GM21367 (cell line): ENCODE measurements at regions not wholly inside any gene's neighbourhood (a gene's known extent, or its start where the extent isn't known, plus 50 kb on each side); places are given as distances from the start of the nearest gene placed in this dataset.

ENCODE experiments used
- ATAC-seq: cut with Tn5 transposase; IDR thresholded peaks from one replicate; pipeline ENCODE4 v1.9.1; 2021; ENCODE audit not compliant: unreplicated experiment

DNA sequence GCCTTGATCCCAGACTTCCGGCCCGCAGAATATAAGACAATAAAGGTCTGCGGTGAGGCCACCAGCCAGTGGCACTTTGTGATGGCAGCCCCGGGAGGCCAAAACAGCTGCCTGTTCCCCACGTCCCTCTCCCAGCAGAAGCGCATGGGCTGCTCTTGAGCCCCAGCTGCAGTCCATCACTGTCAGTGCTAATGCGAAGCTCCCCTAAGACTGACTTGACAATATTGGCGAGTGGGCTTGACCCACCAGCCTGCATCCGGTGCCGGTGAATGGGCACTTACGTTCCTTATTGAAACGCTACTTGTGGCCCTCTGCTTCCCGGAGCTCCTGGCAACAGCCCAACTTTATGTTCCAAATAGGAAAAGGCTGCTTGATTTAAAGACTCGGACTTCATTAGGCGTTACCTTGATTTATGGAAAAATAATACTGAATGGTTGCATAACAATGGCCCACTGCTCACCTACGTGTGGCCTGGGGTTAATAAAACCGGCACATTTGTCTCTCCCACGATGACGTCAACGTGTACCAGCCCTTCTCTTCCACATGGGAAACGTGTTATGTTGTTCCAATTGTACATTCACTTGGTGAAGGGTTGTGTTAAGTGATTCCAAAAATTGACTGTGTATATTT lies 93.4 kb upstream of the SEPTIN5 start:
- ATAC-seq = no peak

DNA sequence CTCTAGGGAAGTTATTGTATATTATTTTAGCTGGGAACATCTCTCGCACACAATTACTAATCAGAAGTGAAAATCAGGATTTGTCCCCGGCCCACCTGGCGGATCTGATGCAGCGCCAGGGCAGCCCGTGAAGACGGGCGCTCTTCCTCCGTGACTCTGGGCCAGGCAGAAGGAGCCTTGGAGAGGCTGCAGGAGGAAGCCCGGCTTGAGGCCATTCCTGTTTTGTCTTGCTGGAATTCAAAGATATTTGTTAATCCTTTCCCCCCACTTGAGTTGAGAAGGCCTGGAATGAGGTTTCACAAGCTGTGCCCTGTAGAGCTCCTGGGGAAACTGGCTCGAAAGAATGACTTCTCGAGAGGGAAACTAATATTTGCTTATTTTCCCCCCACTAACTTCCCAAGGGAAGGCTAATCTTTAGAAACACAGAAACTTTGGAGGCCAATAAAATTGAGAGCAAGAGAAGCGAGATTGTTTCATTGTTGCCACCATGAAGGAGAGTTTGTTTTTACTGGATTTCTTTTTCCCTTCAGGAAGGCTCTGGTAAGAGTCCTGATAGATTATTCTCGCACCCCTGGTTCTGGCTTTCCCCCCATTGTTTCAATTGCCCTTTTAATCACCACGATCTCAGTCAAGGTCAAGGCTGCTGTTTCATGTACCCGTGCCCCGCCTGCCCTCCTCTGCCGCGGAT lies 92.8 kb upstream of the SEPTIN5 start:
- no peak for ATAC-seq

DNA sequence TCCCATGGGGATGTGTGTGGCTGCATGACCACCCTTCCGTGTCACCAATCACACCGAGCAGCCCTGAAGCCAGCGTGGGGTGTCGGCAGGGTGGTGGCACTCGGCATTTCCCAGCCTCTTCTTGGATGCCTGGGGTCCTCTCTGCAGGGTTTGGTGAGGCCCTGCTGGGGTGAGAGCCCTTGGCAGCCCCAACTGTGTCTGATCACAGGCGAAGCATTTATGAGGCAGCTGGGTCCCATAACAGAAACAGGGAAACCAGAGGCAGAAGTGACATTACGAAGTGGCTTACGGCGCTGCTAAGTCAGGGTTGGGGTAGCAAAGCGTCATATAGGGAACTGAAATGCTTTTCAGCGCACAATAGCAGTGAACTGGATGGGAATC lies 92.3 kb upstream of the SEPTIN5 start:
- ATAC-seq = no peak

DNA sequence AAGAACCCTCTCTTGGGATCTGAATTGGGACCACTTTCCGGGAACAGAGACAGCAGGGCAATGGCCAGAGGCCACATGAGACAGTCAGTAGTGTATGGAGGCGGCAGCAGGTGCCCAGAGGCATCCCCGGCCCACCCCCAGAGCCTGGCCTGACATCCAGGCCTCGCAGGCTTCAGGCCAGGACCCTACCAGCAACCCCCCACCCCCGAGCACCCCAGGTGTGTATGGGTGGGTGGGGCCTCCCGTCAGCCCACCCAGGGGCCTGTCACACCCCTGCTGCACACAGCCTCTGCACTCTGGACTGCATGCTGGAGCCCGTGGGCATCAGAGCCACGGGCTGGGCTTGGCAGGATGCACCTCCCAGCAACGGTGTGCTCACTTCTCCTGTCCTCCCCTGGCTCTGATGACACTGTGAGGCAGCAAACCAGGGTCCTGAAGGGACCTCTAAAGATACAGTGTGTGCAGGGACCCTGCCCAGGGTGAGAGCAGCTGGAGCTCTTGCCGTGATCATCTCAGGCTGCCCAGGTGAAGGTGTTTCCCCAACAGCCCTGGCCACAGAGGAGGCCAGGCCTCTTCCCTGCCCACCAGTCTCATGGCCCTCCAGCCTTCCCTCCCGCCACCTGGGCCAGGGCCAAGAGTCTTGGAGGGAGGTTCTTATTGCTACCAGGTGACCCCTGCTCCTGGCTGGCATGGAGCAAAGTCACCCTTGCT lies 88.8 kb upstream of the SEPTIN5 start:
- ATAC-seq = no peak

DNA sequence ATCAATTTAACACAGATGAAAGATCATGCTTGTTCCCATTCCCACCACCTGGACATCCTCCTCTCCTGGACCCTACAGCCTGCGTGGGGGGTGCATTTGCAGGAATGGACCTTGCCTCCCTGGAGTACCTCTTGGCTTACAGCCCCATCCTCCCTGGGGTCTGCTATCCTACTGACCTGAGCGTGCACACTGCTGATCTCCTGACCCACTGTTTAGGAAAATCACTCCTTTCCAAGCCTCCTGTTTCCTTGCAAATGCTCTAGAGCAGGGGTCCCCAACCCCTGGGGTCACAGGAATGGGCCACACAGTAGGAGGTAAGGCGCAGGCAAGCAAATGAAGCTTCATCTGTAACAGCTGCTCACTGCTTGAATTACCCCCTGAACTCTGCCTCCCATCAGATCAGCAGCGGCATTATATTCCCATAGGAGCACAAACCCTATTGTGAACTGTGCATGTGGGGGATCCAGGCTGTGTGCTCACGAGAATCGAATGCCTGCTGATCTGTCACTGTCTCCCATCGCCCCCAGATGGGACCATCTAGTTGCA lies 88.2 kb upstream of the SEPTIN5 start:
- no peak for ATAC-seq

DNA sequence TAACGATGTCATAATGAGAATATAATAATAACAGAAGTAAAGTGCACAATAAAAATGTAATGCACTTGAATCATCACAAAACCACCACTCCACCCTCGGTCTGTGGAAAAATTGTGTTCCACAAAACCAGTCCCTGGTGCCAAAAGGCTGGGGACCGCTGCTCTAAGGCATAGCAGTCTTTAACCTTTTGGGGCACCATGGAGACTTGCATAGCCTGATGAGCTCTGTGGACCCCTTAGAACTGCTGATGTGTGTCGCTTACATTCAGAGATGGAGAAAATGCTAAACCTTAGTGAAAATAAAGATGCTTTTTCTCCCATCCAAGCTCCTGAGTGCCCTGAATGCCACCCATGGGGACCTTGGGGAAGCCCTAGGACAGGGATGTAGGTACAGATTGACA lies 87.6 kb upstream of the SEPTIN5 start:
- no peak for ATAC-seq

DNA sequence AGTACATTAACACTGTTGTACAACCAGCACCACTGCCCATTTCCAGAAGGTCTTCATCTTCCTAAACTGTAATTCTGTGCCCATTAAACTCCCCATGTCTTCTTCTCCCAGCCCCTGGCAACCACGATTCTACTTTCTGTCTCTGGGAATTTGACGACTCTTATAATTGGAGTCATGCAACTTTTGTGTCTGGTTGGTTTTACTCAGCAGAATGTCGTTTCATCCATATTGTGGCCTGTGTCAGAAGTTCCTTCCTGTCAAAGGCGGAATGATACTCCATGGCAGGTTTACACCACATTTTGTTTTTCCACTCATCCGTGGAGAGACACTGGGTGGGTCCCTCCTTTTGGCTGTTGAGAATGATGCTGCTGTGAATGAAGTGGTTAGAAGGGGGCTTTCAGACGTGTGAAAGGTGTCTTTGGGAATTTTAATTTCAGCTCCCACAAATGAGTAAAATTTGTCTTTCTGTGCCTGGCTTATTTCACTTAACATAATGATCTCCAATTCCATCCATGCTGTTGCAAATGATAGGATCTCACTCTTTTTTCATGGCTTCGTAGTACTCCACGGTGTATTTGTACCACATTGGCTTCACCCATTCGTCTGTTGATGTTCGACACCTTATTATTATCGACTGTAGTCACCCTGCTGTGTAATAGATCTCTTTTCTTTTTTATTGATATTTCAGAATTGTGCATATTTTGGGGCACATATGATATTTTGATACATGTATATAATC lies 86.1 kb upstream of the SEPTIN5 start:
- ATAC-seq = no peak

DNA sequence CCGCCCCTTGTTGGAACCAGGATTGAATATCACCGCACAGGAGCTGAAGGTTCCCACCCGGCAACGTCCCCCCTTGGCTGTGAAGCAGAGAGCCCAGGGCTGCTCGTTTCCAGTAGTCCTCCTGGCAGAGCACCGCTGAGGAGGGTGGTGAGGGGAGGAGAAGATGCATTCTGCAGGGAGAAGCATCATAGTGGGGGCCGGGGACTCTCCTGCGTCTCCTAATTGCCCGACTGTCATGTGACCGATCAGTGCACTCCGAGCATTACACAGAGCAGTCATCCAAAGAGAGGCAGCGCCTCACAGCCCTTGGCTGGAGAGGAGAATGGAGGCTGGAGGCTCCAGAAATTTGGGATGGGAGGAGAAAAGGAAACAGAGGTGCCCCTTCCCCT lies 85.0 kb upstream of the SEPTIN5 start:
- ATAC-seq = no peak

DNA sequence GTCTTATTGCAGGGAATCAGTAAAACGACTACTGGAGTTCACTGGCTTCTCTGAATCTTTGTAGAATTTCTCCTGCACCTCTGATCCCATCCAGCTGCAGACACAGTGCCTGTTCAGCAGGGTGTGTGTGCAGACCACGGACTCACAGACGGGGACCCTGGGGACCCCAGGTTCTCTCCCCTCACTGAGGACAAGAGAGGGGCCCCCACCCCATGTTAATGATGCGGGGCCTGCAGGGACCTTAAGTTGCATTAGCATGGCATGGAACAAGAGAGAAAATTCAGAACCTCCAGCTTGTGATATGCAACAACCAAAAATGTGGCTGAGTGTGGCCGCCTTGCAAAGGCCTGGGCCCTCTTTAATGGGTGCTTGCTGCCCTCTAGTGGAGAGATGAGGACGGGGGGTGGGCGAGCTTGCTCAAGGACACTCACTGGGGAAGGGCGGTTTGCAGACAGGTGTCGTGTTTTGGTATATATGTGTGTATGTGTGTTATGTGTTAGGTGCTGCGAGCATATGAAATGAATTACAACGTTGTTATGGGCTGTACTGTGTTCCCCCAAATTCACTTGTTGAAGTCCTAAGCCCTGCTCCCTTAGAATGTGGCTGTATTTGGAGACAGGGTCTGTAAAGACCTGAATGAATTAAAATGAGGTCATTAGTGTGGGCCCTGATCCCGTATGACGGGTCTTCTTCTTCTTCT lies 84.4 kb upstream of the SEPTIN5 start:
- no peak for ATAC-seq

DNA sequence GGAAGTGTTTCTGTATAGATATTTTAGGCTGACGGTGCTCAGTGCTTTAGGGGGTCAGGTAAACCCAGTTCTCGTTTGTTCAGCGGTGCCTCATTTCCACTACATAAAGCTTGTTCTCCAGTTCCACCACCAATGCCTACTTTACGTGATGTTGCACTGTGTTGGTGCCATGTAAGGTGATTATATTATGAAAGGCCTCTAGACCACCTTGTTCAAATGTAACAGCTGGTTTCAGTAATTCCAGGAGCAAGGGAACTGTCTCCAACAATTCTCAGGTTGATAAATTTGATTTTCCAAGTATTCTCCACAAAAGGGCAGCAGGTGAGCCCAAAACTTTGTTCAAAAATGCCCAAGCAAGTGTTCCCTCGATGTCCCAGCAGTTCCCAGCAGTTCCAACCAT lies 83.7 kb upstream of the SEPTIN5 start:
- no peak for ATAC-seq

DNA sequence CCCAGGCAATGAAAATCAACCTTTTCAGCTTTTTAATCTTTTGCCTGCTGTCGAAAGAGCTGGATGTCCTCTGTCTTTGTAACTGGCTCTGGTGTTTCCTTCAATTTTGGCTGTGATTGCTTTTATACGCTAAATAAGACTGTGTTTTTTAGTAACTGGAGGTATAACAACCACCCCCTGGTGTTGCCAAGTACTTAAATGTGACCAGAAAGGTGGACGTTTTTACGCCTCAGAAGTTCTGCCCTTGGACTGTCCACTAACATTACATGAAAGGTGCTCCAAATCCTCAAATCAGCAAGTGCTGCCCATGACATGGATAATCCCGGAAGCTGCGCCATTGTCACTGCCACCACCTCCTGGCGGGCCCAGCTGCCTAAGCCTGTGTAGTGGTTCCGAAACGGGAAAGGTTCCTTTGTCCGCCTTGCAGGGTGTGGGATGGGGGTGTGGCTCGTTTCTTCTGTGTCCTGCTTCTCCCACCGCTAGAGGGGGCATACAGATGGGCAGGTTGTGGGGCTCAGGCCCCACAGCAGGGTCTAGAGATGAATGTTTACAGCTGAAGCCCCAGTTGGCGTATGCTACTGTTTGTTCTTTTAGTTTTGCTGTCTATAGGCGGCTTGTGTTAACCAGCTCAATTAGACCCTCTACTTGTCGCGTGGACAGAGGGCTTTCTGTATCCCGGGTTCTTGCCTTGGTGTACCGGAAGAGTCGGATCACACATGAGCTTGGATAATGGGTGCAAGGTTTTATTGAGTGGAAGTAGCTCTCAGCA lies 82.2 kb upstream of the SEPTIN5 start:
- ATAC-seq = no peak

DNA sequence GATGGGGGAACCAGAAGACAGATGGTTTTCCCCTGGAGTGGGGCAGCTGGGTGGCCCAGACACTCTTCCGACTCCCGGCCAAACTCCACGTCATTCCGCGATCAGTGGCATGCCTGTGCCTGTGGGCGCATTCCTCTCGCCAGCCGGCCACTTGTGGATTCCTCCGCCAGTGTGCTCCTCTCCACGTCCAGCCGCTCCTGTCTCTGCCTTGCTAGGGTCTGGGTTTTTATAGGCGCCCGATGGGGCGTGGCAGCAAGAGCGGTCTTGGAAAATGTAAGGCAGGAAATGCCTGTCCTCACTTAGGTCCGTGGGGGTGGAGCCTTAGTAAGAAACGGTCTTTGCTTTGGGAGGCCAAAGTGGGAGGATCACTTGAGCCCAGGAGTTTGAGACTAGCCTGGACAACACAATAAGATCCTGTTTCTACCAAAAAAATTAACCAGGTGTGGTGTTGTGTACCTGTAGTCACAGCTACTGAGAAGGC lies 81.6 kb upstream of the SEPTIN5 start:
- ATAC-seq = no peak

DNA sequence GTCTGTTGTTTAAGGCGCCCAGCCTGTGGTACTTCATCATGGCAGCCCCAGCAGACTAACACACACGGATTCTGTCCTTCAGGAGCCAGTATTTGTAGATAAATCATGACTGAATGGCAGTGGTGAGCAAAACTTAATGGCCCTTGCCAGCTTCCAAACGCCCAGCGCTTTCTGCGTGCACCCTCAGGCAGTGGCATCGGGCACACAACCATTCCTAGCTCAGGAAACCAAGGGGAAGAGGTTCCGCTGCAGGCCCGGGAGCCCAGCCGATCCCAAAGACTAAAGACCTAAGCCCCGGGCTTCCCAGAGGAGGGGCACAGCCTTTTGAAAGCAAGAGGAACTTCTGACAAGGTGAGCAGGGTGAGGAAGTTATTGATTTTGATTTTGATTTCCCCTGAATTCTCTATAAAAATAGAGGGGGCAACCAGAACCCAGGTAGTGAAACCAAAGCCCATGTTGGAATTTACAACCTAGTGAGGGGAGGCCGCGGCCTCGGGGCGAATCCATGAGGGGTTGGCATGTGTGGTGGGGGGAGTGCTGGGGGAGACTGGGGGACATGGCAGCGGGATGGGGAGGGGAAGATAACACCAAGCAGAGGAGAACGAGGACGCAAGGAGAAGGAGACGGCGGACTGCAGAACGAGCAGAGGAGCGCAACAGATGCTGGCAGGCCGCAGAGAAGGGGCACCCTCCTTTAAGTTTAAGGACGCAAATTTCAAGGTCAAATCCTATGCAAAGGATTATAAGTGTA lies 79.9 kb upstream of the SEPTIN5 start:
- ATAC-seq = no peak

DNA sequence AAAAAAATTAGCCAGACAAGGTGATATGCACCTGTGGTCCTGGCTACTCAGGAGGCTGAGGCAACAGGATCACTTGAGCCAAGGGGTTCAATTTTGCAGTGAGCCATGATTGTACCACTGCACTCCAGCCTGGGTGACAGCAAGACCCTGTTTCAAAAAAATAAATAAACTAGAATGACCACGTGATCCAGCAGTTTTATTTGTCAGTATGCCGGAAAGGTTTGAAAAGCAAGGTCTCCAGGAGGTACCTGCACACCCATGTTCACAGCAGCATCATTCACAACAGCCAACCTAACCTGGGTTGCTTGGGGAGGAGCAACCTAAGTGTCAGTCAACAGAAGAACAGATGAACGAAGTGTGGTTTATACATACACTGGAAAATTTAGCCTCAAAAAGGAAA lies 78.7 kb upstream of the SEPTIN5 start:
- ATAC-seq = no peak

DNA sequence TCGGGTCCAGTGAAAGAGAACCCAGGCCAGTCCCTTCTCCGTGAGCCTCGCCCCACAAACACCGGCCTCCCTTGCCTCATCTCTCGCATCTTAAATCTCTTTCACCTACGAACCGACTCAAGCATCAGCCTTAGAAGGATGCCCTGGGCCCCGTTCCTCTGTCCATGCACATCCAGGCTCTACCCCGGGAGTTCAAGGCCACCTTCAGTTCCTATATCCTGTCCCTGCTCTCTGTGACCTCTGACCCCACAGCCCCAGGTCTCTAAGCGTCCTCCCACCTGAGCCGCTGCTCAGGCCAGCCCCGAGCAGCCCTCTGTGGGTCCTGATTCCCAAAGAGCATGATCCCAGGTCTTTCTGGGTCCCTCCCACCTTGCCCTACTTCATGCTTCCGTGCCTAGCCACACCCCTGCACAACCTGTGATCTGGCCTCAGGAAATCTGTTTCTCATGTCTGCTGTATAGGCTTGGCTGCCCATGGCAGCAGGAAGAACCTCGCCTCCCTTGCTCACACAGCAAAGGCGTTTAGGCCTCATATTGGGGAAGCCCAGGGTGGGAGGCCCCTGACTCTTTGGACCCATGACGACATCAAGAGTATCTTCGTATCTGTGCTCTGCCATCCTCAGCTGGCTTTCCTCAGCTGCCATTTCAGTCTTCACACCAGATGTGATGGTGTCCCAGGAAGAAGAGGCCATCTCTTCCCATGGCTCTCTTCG lies 77.5 kb upstream of the SEPTIN5 start:
- ATAC-seq = no peak

DNA sequence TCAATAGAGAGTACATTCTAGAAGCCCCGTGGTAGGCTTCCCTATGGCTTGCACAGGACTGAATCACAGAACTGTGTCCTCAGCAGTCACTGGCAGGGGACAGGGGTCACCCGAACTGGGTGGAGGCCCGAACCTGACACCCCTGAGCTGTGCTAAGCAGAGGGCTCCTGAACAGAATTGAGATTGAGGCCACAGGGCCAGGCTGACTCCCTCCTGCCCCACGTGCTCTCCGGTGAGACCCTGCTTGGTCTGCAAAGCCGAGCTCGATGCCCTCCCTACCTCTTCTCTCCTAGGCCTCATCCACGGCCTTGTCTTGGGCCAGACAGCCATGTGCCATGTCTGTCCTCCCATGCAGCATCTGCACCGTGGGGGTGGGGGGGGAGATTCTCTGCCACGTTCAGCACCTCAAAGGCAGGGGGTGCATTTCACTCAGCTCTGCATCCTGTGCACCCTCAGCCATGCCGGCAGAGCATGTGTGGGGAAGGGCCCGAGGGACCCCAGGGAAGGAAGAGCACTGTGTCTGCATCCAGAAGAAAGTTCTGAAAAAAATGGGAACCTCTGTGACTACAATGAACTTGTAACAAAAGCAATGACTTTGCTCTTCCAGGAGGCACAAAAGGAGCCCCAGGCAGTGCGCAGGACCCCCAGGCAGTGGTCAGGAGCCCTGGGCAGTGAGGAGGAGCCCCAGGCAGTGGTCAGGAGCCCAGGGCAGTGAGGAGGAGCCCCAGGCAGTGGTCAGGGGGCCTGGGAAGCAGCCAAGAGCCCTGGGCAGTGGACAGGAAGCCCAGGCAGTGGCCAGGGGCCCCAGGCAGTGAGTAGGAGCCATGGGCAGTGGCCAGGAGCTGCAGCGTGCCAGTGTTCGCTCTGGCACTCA lies 76.7 kb upstream of the SEPTIN5 start:
- no peak for ATAC-seq

DNA sequence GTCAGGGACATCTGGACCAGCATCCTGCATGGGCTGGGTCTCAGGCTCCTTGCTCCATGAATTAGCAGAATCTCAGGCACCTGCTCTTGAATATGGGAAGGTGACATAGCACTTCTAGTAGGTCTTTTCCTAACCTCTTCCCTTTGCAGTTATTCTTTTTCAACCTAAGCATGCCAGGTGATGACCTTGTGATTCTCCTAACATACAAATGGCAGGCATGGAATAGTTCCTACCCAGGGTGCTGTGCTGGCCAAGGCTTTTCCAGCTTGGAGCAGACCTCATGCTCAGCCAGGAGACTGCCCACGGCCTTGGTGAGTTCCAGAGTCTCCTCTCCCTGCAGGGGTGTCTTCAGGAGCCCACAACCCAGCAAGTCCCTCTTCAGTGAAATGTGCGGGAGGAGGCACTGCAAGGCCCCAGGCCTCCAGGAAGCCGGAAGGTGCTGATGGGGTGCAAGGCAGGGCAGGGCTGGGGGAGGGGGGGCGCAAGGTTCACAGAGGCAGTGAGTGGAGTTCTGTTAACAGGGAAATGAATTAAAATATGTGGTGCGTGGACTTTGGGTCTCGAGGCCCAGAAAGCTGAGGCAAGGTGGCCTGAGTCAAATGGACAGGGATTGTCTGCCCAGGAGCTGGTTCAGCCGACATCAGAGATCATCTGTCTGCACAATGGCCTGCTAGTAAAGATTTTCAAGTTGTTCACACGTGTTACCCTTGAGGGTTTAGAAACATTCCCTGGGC lies 75.9 kb upstream of the SEPTIN5 start:
- no peak for ATAC-seq
